ELR (cell line): ENCODE measurements at regions not wholly inside any gene's neighbourhood (a gene's known extent, or its start where the extent isn't known, plus 50 kb on each side); places are given as distances from the start of the nearest gene placed in this dataset.
"Not testable (repeated sequence)": the region's sequence is repeated elsewhere in the genome, so short reads cannot be mapped to it uniquely, and the experiment has no call there.

Experiments used
- DNase-seq: peaks from one replicate; pipeline ENCODE4 v3.0.0-alpha.2; 2015; ENCODE audit warnings: low read depth

DNA sequence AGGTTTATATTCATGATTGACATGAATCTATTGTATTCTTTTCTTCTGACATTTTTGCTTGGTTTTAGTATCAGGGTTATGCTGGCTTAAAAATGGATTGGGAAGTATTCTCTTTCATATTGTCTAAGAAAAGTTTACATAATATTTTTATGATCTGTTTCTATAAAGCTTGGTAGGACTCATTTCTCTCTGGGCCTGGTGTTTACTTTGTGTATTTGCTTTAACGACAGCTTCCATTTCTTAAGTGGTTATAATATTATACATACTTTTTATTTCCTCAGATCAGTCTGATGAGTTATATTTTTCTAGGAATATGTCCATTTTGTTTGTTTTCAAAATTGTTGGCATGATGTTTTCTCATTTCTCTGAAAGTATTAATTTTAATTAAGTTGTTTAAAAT, 117.9 kb upstream of the IL12A start:
- no peak for DNase-seq

DNA sequence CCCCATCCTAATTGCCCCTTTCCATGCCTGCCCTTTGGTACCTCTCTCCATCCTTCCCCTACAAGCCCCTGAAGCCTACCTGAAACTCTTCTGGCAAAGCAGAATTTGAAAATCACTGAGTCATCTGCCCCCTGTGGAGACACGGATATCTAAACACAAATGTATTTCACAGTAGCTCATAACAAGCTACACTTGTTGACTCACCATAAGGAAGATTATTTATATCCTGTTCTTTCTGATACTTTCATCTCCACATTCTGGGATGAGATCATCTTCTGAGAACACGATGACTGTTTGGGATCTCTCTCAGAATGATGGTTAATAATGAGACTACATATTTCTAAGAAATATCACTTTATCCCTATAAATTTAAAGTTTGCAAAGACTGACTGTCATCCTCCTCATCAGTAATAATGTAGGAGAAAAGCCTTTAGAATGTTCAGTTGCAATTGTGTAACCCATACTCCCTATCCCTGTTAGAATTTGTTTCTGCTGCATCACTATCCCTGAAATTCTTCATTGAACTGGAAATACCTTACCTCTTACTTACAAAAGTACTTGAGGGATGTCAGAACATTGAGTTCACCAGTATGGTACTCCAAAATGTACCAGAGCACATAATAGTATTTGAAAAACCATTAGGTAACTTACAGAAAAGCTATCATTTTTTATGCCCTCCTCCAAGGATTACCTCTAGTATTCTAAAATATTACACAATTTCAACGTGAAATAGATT, 116.1 kb upstream of the IL12A start:
- DNase-seq = peak; percentile 98

DNA sequence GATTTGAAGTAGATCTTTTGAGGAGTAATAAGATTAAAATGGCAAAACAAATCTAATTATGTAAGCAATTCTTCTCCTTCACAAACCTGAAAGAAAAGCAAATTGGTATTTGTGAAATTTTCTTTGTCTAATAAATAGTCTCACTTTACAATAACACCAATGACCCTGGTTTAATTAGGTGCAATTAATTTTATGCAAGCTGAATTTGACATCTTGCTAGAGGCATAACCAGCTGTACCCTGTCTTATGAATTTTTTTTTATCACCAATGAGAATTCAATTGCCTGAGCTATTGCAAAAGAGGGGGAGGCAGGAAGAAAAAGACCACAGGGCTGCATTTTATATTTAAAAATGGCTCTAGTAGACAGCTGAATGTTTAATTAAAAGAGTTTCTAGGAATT, 113.5 kb upstream of the IL12A start:
- no peak for DNase-seq

DNA sequence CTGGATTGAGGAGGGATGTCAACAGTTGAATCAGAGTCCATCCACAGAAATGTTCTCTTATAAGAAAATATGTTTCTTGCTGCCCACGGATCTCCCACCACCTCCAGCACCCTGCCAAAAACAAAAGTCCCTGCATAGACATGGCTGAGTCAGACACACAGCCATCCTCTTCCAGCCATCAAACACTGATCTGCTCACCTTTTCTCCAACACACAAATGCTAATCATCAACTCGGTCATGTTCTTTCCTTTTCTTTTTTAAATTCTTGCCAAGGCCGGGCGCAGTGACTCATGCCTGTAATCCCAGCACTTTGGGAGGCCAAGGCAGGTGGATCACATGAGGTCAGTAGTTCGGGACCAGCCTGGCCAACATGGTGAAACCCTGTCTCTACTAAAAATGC, 110.7 kb upstream of the IL12A start:
- DNase-seq = peak; percentile 30

DNA sequence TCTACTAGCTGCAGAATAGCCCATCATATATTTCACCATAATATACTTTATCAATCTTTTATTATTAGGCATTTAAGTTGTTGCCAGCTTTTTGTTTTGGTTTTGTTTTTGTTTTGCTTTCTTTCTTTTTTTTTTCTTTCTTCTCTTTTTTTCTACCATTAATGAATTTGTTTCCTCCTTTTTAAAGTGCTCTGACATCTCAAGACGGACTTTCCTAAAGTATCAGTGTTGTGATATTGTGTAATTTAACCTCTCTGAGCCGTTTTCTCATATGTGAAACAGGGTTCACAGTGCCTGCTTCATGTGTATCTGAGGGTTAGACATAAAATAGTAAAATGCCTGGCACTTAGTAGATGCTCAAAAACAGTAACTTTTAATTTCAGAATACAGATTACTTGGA, 109.5 kb upstream of the IL12A start:
- no peak for DNase-seq

DNA sequence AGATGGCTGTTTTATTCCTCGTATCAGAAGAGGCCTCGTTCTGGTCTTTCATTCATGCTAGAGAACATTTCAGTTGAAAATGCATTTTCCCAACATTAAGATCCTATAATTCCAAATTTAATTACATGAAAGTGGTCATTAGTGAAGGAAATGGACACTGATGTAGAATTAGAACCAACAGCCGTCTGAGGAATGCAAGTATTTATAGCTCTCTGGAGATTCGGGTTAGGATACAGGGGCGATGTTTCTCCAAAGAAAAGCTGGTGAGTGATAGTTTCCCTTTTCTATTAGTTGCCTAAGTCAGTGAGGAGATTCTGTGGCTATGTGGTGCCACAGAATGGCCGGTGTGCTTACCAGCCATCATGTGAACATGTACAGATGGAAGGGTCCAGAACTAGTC, 109.0 kb upstream of the IL12A start:
- no peak for DNase-seq

DNA sequence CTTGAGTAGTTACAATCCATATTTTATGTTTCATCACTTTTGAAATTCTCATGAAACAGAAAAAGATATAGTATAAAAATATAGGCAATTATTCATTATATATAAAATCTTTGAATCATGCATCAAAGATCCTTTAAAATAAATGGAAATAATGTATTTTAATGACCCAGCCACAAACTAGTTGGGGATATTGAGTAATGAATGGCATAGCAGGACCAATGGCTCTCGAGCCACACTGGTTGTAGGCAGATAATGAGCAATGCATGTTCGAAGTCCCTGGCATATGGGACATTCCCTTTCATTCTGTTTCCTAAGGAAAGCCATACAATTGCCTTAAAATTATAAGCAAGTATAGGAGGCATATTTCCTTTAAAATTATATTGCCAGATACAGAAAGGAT, 107.4 kb upstream of the IL12A start:
- DNase-seq = no peak

DNA sequence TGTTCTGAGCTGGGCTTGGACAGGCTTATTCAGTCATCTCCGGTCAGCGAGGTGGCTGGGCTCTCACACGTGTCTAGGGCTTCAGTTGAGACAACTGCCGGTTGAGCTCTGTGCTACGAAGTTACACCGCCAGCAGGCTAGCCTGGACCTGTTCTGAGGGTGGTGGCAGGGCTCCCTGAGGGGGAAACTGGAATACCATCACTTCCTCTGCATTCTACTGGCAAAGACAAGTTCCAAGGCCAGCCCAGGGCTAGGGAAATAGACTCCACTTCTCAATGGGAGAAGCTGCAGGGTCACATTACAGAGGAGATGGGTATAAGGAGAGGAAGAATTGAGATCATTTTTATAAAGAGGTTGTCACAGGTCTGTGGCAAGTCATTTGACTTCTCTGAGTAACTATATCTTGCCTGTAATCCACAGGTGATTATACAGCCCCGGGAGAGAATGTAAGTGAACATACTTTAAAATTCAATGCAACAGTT, 106.8 kb upstream of the IL12A start:
- peak; percentile 31 for DNase-seq

DNA sequence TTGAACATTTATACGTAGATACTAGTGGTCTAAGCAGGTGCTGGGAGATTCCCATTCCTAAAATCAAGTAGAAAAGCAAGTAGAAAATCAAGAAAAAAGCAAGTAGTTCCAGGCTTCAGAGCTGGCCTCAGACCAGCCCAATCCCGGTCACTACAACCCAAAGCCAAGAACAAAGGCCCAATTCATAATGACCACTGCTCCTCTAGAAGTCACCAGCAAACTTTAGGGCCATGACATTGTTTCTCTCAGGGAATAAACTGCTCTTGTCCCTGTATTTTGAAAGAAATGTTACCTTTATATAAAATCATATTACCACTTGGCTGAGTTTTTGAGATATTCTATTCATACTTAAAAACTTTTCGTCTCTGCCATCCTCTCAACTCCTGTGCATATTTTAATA, 106.3 kb upstream of the IL12A start:
- no peak for DNase-seq

DNA sequence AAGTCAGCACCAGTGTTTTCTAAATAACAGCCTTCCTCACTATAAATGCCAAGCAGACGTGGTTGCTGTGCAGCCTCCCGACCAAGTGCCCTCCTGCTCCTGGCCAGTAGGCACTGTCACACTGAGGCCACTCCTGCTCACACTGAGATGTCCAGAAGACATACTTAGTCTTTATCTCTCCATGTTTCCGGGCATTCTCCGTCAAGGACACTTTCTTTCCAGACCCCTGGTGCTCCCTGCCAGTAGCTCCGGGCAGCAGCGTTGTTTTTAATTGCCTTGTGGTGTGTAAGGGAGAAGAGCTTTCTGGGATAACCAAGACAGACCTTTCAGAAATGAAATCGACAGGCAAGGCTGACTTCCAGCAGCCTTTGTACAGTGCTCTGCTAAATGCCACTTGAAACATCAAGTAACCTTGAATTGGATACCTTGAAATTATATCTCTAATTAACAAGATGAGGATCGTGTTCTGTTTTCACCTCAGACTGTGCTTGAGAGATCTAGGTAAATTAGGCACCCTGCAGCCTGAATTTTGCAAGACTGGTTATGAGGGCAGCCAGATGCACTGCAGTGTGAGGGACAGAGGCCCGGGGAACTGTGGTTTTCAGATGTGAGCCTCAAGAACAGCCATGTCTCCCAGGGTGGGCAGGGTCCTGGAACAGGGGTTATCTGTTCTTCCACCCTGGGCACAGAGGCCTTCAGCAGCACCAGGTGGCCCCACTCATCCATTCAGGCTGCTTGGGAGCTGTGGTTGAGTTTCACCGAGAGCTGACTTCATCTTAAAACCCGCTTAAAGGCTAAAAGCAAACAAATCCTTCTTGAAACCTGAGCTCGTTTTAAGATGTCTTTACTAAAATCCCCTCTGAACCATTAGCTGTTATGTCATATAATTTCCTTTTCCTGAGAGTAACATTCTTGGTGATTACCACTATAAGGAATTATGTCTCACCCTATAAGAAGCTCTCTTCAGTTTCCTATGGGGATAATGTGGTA, 105.5 kb upstream of the IL12A start:
- peak; percentile 90 for DNase-seq

DNA sequence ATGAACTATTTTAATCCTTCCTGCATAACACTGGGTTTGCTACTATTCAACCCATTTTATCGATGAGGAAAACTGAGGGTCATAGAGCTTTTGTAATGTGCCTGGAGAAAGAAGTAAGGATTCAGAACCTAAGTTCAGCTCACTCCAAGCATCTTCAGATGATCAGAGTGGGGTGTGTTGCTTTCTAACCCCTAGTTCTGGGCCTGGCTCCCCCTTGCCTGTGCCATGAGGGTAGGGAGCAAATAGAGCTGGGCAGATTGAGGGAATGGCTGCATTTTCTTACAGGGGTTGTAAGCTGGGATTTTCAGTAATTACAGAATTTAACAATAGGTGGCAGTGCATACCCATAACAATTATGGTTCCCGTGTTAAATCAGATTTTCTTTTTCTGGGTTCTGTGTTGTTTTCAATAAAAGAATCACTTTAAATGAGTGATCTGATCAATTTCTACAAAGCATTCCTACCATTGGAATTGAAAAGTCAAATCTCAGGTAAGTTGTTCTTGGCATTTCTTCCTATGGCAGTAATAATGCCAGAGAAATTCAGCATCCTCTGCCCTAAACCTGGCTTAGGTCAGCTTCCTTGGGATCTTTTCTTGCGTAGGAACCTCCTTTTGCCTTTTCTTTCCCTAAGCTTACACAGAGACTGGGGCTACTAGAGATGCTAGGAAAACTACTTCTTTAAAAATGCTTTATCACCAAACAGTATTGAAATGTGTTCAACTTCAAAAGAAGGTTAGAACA, 103.8 kb upstream of the IL12A start:
- peak; percentile 68 for DNase-seq

DNA sequence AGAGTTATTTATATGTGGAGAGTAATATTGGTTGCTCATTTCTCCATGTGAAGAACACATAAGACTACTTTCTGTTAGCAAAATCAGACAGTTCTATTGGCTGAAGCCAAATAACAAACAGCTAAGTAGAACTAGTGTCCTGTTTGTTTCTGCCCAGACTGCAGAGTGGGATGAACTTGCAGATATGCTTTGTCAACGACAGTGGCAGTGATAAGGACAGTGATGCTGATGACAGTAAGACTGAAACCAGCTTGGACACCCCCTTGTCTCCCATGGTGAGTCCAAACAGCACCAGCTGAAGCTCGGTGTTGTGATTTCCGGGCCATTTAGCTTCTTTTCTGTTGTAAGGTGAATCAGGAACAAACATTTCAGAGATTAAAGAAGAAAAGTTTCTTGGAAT, 102.6 kb upstream of the IL12A start:
- no peak for DNase-seq

DNA sequence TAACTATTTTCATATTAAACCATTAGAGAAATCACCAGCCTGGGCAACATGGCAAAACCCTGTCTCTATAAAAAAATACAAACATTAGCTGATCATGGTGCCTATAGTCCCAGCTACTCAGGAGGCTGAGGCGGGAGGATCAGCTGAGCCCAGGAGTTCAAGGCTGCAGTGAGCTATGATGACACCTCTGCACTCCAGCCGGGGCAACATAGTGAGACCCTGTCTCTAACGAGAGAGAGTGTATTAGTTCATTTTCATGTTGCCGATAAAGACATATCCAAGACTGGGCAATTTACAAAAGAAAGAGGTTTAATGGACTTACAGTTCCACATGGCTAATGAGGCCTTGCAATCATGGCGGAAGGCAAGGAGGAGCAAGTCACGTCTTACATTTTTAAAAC, 102.1 kb upstream of the IL12A start:
- DNase-seq = not testable (repeated sequence)

DNA sequence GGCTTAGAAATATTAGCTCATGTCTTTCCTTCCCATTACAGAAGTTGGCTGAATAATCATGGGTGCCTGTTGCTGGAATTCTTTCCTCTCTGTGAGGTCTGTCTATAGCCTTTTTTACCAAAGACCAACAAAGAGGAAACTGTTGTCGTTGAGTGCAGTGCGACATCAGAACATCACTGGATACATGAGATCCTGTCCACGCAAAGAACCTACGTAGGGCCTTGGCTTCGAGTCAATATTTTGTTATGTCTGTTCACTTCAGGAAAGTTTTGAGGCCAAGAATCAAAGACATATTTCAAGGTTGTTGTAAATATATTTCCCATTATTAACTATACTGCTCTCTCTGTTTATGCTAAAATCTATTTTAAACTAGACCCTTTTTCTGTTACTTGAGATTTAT, 101.5 kb upstream of the IL12A start:
- no peak for DNase-seq

DNA sequence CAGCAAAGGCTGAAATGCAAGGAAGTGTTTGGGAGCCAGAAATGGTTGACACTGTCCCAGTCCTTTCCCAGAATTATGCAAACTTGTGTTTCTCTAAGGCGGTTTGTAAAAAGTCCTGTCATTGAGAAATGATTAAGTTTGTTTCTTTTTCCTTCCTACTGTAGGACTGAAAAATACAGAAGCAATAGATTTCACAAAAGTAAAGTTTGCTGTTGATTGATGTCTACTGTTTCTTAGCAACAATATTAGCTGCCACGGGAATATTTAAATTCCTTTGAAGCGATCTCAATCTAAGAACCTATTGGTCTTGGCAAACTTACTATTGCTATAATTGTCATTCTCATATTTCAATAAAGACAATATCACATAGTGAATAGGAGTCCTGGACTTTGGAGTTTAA, 100.7 kb upstream of the IL12A start:
- DNase-seq = no peak

DNA sequence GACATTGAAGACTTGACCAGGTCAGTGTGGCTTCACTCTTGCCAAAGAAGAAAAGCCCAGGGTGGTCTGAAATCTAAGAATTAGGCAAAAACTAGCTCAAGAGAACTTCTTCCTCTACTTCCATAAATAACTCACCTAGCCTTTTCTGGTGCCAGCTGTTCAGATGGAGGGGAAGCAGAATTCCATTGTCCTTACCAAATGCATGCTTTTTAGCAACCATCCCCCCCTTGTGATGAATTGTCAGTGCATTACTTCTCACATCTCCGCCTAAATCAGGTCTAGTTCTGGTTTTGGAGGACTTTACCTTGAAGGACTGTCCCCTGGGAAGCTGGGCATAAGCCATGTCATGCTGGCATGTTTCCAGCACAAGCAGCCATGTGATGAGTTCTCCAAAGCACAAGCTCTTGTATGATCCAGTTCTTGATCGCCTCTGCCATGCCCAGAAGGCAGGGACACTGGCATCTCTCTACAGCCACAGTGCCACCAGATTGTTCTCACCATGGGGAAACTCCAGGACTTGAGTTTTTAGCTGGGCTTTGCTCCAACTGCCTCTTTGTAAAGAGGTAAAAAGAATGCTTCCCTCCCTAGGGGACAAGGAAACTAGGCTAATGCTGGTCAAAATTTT, 96.4 kb upstream of the IL12A start:
- DNase-seq = no peak

DNA sequence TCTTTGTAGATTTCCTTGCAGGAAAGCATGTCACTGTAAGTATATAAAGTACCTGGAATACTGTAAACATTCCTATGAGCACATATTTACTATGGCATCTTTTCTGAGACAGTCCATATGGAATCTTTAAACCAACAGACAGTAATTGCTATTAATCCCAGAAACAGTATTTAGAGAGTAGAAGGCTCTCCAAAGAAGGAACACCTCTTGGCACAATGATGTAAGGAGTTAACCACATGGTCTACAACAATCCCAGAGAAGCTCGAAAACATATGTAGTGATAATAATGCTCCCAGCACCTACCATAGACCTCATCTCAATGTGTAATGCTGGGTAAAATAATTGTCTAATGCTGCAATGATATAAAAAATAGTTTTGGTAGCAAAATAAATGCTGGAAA, 95.8 kb upstream of the IL12A start:
- DNase-seq = no peak

DNA sequence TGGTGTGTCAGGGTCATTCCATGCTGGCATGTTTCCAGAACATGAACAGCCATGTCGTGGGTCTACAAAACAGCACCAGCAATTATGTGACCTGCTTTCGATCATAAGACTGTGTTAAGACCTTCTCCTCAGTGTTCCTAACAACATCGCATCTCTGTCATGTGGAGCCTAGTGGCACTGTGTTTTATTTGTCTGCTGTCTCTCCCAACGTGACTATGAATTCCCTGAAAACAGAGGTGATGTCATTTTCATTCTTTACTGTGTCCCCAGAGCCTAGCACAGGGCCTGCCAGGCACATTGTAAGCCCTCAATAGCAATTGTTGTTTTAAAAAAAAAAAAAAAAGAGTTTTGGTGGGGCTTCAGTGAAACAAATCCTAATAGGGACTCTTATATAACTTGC, 94.2 kb upstream of the IL12A start:
- no peak for DNase-seq

DNA sequence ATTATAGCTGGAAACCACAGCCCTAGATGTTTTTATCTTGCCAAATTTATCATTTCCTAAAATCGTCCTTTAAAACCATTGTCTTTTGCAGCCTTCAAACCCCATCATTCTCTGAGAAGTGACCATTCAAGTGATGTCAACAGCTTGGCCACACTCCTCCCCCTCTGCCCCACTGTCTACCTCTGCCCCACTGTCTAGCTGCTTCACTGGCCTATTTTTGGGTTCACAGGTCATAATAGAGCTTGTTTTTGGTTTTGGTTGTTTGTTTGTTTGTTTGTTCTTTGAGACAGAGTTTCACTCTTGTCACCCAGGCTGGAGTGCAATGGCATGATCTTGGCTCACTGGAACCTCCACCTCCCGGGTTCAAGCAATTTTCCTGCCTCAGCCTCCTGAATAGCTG, 93.2 kb upstream of the IL12A start:
- no peak for DNase-seq

DNA sequence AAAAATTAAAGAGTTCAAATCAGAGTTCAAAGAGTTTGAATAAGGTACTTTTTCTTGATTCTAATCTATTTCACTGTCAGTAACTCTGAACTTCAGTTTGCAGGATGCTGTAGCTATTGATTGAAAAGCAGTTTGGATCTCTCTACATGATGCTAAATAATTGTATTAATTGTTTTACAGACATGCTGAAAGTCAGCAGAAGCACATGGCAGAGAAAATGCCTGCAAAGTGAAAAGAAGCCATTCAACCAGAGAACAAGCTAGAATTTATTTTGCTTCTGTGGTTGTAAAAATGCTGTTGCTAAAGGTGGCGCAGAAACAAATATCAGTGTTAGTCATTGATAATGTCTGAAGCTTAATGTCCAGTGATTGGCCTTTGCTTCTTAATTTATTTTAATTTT, 92.1 kb upstream of the IL12A start:
- DNase-seq = no peak

DNA sequence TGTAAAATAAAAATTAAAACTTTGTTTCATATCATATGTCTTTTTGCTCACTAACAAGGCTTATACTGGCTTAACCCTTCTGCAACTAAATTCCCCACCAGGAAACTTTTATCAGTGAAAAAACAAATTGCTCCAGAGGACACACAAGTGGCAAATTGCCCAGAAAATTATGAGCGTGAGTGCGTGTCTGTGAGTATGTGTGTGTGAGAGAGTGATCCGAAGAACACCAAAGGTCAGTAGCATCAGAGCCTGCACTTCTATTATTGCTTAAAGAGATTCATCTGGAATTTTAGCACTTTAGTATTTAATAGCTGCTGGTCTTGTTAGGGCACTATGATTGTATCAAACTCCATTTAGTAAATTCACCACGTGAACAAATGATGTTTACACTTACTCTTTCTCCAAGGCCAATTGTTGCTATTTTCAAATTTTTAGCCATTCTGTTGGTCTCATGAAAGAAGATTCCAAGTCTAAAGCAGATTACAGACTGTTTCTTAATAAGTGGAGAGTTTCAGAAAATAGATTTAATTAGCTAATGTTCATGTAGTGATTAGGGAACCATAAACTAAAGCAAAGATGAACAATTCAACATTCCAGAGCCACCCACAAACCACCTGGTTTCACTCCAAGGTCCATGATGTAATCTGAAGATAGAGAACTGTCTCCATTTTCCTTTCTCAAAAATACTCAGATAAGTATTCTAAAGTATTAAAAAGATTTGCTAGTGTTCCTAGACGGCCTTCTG, 91.1 kb upstream of the IL12A start:
- DNase-seq = peak; percentile 17
